ENCODE measurements at regions not wholly inside any gene's neighbourhood (a gene's known extent, or its start where the extent isn't known, plus 50 kb on each side); places are given as distances from the start of the nearest gene placed in this dataset.

DNA sequence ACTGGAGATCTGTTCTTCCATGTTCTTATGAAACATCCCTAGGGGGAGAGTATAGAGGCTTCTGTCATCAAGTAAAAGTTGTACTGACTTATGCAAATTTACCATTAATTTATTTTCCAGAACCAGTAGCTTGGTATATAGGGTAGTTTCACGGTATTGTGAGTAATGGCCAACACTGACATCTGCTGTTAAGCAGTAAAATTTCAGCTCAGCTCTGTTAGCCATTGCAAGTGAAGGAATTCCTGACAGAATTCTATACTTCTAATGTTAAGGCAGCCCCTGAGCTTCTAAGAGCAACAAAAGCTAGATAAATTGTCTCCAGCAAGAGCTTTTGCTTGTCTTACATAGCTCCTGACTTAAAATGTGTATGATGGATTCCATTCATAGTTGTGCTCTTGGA lies 613.5 kb upstream of the C16orf82 start:
- TF ChIP-seq, protein P1, sequence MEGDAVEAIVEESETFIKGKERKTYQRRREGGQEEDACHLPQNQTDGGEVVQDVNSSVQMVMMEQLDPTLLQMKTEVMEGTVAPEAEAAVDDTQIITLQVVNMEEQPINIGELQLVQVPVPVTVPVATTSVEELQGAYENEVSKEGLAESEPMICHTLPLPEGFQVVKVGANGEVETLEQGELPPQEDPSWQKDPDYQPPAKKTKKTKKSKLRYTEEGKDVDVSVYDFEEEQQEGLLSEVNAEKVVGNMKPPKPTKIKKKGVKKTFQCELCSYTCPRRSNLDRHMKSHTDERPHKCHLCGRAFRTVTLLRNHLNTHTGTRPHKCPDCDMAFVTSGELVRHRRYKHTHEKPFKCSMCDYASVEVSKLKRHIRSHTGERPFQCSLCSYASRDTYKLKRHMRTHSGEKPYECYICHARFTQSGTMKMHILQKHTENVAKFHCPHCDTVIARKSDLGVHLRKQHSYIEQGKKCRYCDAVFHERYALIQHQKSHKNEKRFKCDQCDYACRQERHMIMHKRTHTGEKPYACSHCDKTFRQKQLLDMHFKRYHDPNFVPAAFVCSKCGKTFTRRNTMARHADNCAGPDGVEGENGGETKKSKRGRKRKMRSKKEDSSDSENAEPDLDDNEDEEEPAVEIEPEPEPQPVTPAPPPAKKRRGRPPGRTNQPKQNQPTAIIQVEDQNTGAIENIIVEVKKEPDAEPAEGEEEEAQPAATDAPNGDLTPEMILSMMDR (IDR thresholded peaks at IDR 0.05; ENCODE audit: borderline replicate concordance, extremely low read depth, low read length, poor library complexity, severe bottlenecking), result peak; percentile 67
- no peak for TF ChIP-seq EZH2 (IDR thresholded peaks at IDR 0.05; ENCODE audit: borderline replicate concordance, low read depth, low read length, severe bottlenecking)

Data from DND-41 (cell line).